Spleen (tissue), 11 donors: ENCODE measurements at regions not wholly inside any gene's neighbourhood (a gene's known extent, or its start where the extent isn't known, plus 50 kb on each side); places are given as distances from the start of the nearest gene placed in this dataset.

Source experiments
- DNase-seq: peaks from one replicate; pipeline ENCODE4 v3.0.0-alpha.2; 2020
- H3K27ac ChIP-seq, 8 donors: fragments of 200-600 bp; sonication (generic) in 7 of 8; 1 replicate in 4 of 8; 2 replicates in 4 of 8; pipeline versions ENCODE4 v1.5.0 to v1.8.0; 2016 to 2021; ENCODE audit warnings: inconsistent platforms in 4 of 8, mild to moderate bottlenecking in 4 of 8, moderate library complexity in 1 of 8
- H3K27me3 ChIP-seq, 7 donors: fragments of 200-600 bp; sonication (generic) in 6 of 7; replicated peaks in 1 of 7; 1 replicate in 4 of 7; 2 replicates in 3 of 7; pipeline versions ENCODE4 v1.5.0 to v1.8.0; 2016 to 2021; ENCODE audit warnings: inconsistent platforms in 3 of 7, mild to moderate bottlenecking in 1 of 7
- H3K36me3 ChIP-seq, 6 donors: fragments of 200-600 bp; sonication (generic) in 5 of 6; 1 replicate in 4 of 6; 2 replicates in 2 of 6; pipeline versions ENCODE4 v1.5.0 to v1.8.0; 2016 to 2021; ENCODE audit warnings: inconsistent platforms in 2 of 6
- H3K4me1 ChIP-seq, 6 donors: fragments of 200-600 bp; sonication (generic) in 5 of 6; 1 replicate in 3 of 6; 2 replicates in 3 of 6; pipeline versions ENCODE4 v1.5.0 to v1.8.0; 2016 to 2021; ENCODE audit warnings: inconsistent platforms in 3 of 6
- H3K4me3 ChIP-seq, 8 donors: fragments of 200-600 bp; sonication (generic) in 7 of 8; 1 replicate in 4 of 8; 2 replicates in 4 of 8; pipeline versions ENCODE4 v1.5.0 to v1.8.0; 2016 to 2021; ENCODE audit warnings: inconsistent platforms in 4 of 8, mild to moderate bottlenecking in 4 of 8, moderate library complexity in 2 of 8
- H3K9me3 ChIP-seq, 8 donors: fragments of 200-600 bp; sonication (generic) in 7 of 8; 1 replicate in 4 of 8; 2 replicates in 4 of 8; pipeline versions ENCODE4 v1.5.0 to v1.8.0; 2016 to 2021; ENCODE audit warnings: inconsistent platforms in 4 of 8
- POLR2A ChIP-seq, 3 donors: fragments of 450-650 bp; IDR thresholded peaks; one replicate each; pipeline ENCODE4 v1.5.1; 2017; ENCODE audit warnings: antibody characterized with exemption in 3 of 3, mild to moderate bottlenecking in 1 of 3
- POLR2AphosphoS5 ChIP-seq, 3 donors: sonication (generic); formaldehyde crosslinking; IDR thresholded peaks; one replicate each; pipeline ENCODE4 v1.5.1; 2017; ENCODE audit warnings: antibody characterized with exemption in 3 of 3
- WGBS, 5 donors: extraction: QIAGEN DNeasy Blood & Tissue Kit in 3 of 5; methylation state at CpG; one replicate each; pipeline versions ENCODE4 v1.1.5 to v1.1.7; 2013 to 2018; 5-methylcytosine and 5-hydroxymethylcytosine counted together
- intact Hi-C: fragments of 100-400 bp; cut with DNase I; formaldehyde crosslinking; loops from one replicate; pipeline ENCODE4 v1.15.0; 2023; ENCODE audit warnings: low total_unique reads
- TF ChIP-seq, protein P1 (sequence below), 11 experiments: fragments of 200-600 bp in 7 of 11; fragments of 450-650 bp in 4 of 11; sonication (generic) in 4 of 11; IDR thresholded peaks in 8 of 11; conservative IDR thresholded peaks in 3 of 11; 1 replicate in 7 of 11; 2 replicates in 4 of 11; pipeline versions ENCODE4 v1.4.0 to v1.8.0; 2016 to 2021; ENCODE audit warnings: antibody characterized with exemption in 11 of 11, inconsistent platforms in 4 of 11, mild to moderate bottlenecking in 1 of 11
- donor health status: healthy with polysubstance abuse.
- donor health status: DM: no; HTN: no; CAD: no; lungs with moderate emphysema.
- donor health status: DM: no; HTN: no; CAD: no.
- donor health status: Bipolar disorder and iron deficiency.
- donor health status: healthy.
- donor health status: DM: no; HTN: no; CAD: no.
- donor health status: DM: yes; HTN: yes; CAD: no.

DNA sequence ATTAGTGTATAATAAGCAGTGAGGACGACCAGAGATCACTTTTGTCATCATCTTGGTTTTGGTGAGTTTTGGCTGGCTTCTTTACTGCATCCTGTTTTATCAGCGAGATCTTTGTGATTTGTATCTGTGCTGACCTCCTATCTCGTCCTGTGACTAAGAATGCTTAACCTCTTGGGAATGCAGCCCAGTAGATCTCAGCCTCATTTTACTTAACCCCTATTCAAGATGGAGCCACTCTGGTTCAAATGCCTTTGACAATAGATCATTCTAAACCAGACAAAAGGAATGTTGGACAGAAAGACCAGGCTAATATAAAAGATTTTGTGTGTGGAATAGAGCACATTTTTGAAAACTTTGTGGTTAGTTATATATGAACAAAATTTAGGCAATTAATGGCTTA, 618.5 kb upstream of the BCHE start:
- Histone ChIP-seq H3K27ac (no peak overlapping the region), H3K4me1 (no peaks in the 10 kb centered on the region), H3K36me3 (no peaks in the 10 kb centered on the region), H3K9me3 (peaks cover 0 to 6% (median 0%) of the 10 kb centered on the region in 8 donors), H3K4me3 (no peak overlapping the region), H3K27me3 (no peaks in the 10 kb centered on the region)
- TF ChIP-seq, protein P1, sequence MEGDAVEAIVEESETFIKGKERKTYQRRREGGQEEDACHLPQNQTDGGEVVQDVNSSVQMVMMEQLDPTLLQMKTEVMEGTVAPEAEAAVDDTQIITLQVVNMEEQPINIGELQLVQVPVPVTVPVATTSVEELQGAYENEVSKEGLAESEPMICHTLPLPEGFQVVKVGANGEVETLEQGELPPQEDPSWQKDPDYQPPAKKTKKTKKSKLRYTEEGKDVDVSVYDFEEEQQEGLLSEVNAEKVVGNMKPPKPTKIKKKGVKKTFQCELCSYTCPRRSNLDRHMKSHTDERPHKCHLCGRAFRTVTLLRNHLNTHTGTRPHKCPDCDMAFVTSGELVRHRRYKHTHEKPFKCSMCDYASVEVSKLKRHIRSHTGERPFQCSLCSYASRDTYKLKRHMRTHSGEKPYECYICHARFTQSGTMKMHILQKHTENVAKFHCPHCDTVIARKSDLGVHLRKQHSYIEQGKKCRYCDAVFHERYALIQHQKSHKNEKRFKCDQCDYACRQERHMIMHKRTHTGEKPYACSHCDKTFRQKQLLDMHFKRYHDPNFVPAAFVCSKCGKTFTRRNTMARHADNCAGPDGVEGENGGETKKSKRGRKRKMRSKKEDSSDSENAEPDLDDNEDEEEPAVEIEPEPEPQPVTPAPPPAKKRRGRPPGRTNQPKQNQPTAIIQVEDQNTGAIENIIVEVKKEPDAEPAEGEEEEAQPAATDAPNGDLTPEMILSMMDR (IDR thresholded peaks at IDR 0.05 in 8 of 11, conservative IDR thresholded peaks at IDR 0.05 in 3 of 11) = no peak
- no peak for TF ChIP-seq POLR2AphosphoS5 (IDR thresholded peaks at IDR 0.05)
- TF ChIP-seq POLR2A (IDR thresholded peaks at IDR 0.05) = no peak
- intact Hi-C loops = no loop called here
- DNase-seq = no peak
- WGBS, 5 donors = 44 to 69% (median 55%) methylated on average over 3 of the region's 3 CpGs

DNA sequence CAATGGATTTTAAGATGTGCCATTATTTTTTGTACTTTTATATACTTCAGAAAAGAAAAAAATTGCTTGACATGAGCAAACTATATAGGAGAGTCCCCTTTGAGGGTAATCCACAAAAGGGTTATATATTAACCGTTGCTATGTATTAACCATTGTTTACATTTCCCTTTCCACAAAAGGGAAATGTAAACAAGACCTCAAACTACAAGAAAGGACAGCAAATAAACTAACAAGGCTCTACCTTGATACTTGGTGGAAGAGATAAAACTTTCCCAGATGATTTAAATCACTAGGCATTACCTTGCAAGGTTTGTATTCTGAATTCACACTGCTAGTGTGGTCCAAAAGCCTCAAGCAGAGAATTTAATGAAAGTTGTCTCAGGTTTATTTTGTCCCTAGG, 616.3 kb upstream of the BCHE start:
- DNase-seq = no peak
- Histone ChIP-seq H3K36me3 (no peaks in the 10 kb centered on the region), H3K9me3 (peaks cover 0 to 6% (median 0%) of the 10 kb centered on the region in 8 donors), H3K27ac (no peak overlapping the region), H3K27me3 (no peaks in the 10 kb centered on the region), H3K4me1 (no peaks in the 10 kb centered on the region), H3K4me3 (no peak overlapping the region)
- intact Hi-C loops = no loop called here
- 72 to 82% (median 76%) methylated on average over 1 of the region's 1 CpG for WGBS, 5 donors
- TF ChIP-seq POLR2A (IDR thresholded peaks at IDR 0.05) (no peak), POLR2AphosphoS5 (IDR thresholded peaks at IDR 0.05) (no peak)
- TF ChIP-seq, protein P1 (IDR thresholded peaks at IDR 0.05 in 8 of 11, conservative IDR thresholded peaks at IDR 0.05 in 3 of 11) = no peak

GRCh38 chr3:166451997-166452396, 614.8 kb upstream of the BCHE start:
- TF ChIP-seq POLR2AphosphoS5 (IDR thresholded peaks at IDR 0.05) (no peak), POLR2A (IDR thresholded peaks at IDR 0.05) (no peak)
- TF ChIP-seq, protein P1 (IDR thresholded peaks at IDR 0.05 in 8 of 11, conservative IDR thresholded peaks at IDR 0.05 in 3 of 11) = no peak
- H3K4me1 ChIP-seq = no peaks in the 10 kb centered on the region
- no peaks in the 10 kb centered on the region for H3K36me3 ChIP-seq
- H3K4me3 ChIP-seq = no peak overlapping the region
- DNase-seq = no peak
- no peak overlapping the region for H3K27ac ChIP-seq
- 59 to 74% (median 68%) methylated on average over 1 of the region's 1 CpG for WGBS, 5 donors
- no peaks in the 10 kb centered on the region for H3K27me3 ChIP-seq
- intact Hi-C loops = no loop called here
- peaks cover 0 to 6% (median 0%) of the 10 kb centered on the region in 8 donors for H3K9me3 ChIP-seq

GRCh38 chr3:166447513-166447912, 610.3 kb upstream of the BCHE start:
- peaks cover 0 to 13% (median 3%) of the 10 kb centered on the region in 8 donors for H3K9me3 ChIP-seq
- intact Hi-C loops = no loop called here
- H3K36me3 ChIP-seq = no peaks in the 10 kb centered on the region
- no peak overlapping the region for H3K4me3 ChIP-seq
- TF ChIP-seq, protein P1 (IDR thresholded peaks at IDR 0.05 in 8 of 11, conservative IDR thresholded peaks at IDR 0.05 in 3 of 11) = no peak
- no peak for TF ChIP-seq POLR2AphosphoS5 (IDR thresholded peaks at IDR 0.05)
- no peak for TF ChIP-seq POLR2A (IDR thresholded peaks at IDR 0.05)
- H3K27me3 ChIP-seq = no peaks in the 10 kb centered on the region
- no peaks in the 10 kb centered on the region for H3K4me1 ChIP-seq
- no peak overlapping the region for H3K27ac ChIP-seq
- 79 to 91% (median 85%) methylated on average over 3 of the region's 3 CpGs for WGBS, 5 donors
- no peak for DNase-seq
